GM21576 (cell line): ENCODE measurements at regions not wholly inside any gene's neighbourhood (a gene's known extent, or its start where the extent isn't known, plus 50 kb on each side); places are given as distances from the start of the nearest gene placed in this dataset.

Experiments
- ATAC-seq: cut with Tn5 transposase; IDR thresholded peaks from one replicate; pipeline ENCODE4 v1.9.1; 2021; ENCODE audit warnings: mild to moderate bottlenecking, moderate library complexity; ENCODE audit not compliant: unreplicated experiment

DNA sequence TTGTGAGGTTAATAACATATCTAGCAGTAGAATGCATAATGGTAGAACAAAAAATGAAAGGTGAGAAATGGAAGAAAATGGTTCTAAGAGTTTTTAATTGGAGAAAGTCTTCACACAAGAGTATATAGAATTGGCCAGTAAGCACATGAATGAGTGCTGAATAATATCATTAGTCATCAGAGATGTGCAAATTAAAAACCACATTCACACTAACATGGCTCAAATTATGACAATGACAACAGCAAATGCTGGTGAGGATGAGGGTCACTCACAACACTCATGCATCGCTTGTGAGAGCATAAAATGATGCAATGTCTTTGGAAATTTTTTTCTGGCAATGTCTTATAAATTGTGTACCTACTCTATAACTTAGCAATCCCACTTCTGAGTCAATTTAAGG is 1355.4 kb upstream of the ACVR2A start:
- ATAC-seq, result no peak

DNA sequence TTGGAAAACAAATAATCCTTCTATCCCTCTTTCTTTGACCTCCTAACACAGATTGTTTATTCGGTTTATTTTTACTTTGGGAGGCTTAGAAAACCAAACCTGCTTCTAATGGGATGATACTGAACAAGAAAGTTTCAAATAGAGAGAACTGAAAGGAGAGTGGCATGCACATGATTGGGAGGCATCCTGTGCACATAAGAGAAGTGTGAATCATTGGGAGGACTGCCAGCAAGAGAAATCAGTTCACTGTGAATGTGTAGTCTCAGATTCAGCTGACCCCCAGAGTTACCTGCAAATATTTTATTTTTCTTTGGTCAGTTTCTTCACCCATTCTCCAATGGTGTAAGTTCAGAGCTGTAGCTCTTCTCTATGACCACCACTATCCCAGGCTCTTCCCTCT is 1363.2 kb upstream of the ACVR2A start:
- no peak for ATAC-seq

GRCh38 chr2:146477383-146477782 is 1367.4 kb upstream of the ACVR2A start:
- no peak for ATAC-seq

DNA sequence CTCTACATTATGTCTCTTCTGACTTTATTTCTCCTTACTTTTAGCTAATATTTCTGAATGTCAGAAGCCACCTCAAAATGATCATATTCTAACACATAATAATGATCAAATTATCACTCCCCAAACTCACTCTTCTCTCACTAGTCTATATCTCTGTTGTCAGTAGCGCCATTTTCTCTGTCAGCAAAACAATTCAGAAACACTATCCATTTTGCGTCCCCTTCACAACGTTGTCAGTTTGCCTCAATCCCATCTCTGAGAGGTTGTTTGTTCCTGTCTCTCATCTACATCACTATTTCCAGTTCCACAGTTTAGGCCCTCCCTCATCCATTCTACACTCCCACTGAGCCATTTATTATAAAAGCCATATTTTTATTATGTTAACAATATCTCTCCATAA is 1376.3 kb upstream of the ACVR2A start:
- no peak for ATAC-seq

GRCh38 chr2:146467425-146467824 is 1377.4 kb upstream of the ACVR2A start:
- no peak for ATAC-seq

DNA sequence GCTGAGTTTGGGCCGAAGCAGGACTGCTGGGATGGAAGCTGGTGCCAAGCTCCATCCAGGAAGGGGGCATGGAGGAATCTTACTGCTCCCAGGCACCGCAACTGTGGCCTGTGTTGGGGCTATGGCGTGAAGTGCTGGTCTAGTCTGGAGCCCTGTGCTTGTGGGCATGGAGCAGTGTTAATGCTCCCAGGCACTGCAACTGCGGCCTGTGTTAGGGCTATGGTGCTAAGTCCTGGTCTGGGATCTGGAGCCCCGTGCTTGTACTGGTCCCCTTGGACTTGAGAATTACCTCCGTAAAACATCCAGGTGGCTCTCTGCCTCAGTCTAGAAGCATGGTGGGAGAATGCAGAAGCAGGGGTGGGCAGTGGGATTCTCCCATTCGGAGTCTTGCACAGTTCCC is 1379.4 kb upstream of the ACVR2A start:
- no peak for ATAC-seq

- peak; percentile 60 for ATAC-seq
Measured at GRCh38 chr2:146461068-146461467, 1383.8 kb upstream of the ACVR2A start.

GRCh38 chr2:146458585-146458984 is 1386.2 kb upstream of the ACVR2A start:
- no peak for ATAC-seq

DNA sequence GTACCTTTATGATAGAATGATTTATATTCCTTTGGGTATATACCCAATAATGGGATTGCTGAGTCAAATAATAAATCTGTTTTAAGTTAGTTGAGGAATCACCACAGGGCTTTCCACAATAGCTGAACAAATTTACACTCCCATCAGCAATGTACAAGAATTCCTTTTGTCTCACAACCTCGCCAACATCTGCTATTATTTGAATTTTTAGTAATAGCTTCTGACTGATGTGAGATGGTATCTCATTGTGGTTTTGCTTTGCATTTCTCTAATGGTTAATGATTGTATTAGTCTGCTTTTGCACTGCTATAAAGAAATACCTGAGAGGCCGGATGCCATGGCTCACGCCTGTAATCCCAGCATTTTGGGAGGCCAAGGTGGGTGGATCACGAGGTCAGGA is 1387.6 kb upstream of the ACVR2A start:
- ATAC-seq, result no peak

- no peak for ATAC-seq
Measured at GRCh38 chr2:146455325-146455724, 1389.5 kb upstream of the ACVR2A start.

- ATAC-seq, result no peak
Measured at GRCh38 chr2:146451972-146452371, 1392.9 kb upstream of the ACVR2A start.

DNA sequence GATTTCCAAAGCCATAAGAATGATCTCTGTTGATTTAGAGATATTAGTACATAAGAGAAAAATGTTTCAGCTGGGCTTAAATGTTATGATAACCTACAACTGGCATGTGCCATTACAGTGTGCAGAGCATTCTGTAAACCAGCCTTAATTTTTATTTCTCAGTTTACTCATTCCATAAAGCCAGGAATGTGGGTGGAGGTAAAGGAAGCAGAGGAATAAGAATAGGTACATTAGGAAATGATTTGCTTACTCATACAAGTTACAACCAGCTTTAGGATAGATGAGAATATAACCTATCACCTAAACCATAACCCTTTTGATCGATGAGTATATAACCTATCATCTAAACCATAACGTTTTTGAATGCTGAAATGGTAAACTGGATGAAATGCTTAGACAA is 1394.7 kb upstream of the ACVR2A start:
- ATAC-seq, result no peak

DNA sequence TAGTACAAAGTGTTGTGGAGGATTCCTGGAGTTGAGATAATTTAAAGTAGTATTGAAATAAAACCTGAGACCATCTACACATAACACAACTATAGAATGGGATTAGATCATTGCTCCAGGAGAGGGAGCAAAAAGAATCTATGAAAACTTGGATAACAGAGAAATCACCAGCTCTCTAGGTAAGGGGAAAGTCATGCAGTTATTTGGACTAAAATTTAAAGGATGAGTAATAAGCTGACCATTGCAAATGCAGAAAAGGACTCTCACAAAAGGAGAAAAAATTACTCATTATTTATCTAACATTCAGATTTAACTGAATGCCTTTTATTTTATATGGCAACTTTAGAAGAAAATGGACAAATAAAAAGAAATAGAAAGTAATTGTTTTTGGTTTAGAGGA is 1399.8 kb upstream of the ACVR2A start:
- ATAC-seq, result no peak

GRCh38 chr2:146444085-146444484 is 1400.7 kb upstream of the ACVR2A start:
- no peak for ATAC-seq

DNA sequence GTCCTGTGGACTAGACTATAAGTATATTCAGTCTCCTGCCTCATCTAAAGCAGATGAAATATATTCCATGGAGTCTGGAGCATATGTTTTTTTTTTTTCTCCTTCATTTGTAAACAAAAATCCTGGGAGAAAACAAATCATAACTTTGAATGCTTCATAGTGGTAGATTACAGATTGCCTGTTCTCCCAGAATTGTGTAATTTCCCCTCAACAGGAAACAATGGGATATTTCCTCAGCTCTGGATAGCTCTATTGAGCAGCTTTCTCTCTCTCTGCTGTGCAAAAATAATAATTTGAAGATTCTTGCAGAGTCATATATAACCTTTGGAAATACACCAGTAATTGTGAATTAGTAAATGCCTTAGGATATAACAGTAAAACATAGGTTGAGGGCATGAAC is 1406.6 kb upstream of the ACVR2A start:
- ATAC-seq, result no peak

GRCh38 chr2:146437712-146438111 is 1407.1 kb upstream of the ACVR2A start:
- no peak for ATAC-seq

- ATAC-seq, result no peak
Measured at GRCh38 chr2:146433116-146433875, 1411.5 kb upstream of the ACVR2A start.

DNA sequence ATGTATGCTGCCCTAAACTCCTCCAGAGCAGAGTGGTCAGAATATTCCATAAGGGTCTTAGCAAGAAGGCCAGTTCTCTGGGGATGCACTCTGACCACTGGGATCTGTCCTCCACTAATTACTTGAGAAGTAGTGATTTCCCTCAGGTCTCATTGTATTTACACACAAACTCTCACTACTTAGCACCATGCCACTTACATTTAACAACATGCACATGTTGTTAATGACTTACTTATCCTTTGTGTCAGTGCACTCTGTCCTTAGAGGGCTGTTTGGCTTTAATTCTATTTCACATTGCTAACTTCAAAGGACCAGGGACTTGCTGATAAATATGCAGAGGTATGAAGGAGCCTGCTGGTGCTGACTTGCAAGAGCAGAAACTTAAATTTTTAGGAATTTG is 1415.5 kb upstream of the ACVR2A start:
- no peak for ATAC-seq

DNA sequence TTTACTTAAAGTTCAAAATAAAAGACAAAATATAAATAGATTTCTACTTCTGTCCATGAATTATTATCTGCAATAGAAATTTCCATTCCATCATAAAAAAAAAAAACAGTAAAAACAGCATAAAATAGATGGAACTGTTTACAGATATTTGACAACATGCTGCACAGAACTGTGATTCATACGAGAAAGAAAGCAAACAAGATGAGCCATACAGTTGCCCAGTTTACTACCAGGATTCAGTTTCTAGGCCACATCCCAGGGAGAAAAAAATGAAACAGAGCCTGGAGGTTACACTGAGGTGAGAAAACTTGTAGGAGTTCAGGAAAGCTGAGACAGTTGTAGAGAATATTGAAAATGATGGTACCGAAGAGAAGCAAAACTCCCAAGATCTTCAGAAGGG is 1426.9 kb upstream of the ACVR2A start:
- ATAC-seq, result no peak

GRCh38 chr2:146415291-146415690 is 1429.5 kb upstream of the ACVR2A start:
- no peak for ATAC-seq

DNA sequence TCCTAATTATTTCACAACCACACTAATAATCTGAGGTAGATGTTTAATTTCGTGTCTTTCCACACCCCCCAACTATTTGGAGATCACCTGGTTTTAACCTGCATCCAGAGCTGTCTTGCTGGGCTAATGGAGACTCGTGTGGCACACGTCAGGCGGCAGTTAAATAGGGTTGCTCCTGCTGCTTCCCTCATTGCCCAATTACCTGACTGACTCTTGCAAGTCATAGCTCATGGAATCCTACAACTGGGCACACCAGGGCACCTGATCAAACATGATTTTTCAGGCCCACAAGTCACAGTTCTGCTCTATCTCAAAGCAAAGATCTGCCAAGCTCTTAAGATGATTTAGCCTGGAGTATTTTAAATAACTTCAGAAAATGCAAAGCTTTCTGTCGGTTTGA is 1430.4 kb upstream of the ACVR2A start:
- ATAC-seq, result no peak

DNA sequence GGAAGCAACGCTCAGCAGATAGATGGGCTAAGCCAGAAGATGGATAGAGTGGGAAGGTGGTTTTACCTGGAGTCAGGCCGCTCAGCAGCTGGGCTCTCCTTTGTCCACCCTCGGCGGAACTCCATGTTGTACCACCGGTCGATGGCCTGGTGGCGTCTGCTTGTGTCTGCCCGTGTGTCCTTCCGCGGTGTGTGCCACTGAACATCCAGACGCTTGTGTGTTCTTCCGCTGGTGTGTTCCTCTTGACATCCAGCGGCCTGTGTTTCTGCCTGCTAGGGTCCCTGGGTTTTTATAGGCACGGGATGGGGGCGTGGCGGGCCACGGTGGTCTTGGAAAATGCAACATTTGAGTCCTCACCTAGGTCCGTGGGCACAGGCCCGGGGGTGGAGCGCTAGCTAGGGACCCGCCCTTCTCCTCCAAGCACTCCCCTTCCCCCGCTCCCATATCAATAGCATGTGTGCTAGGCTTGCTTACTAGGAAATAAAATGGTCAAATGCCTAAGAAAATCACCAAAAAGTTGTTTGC is 1431.7 kb upstream of the ACVR2A start:
- no peak for ATAC-seq

DNA sequence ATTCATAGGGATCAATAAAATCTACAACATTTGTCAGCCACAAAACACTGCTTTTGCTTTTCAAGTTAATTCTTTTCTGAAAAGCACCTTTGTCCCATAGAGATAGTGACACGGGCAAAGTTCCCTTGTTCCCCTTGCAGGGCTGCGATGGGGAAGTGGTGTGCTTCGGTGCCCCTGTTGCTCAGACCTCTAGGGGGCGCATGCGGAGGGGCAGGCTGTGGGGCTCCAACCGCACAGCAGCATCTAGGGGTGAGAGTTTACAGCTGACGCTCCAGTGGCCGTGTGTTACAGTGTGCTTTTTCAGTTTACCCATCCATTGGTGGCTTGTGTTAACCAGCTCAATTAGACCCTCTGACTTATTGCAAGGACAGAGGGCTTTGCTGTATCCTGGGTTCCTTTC is 1432.2 kb upstream of the ACVR2A start:
- no peak for ATAC-seq
